ENCODE measurements at regions not wholly inside any gene's neighbourhood (a gene's known extent, or its start where the extent isn't known, plus 50 kb on each side); places are given as distances from the start of the nearest gene placed in this dataset.
A peak's percentile ranks its signal among the peaks of the same experiment; 100 is the strongest.

- no peak for TF ChIP-seq ZNF138 (tag by site-specific recombination; IDR thresholded peaks at IDR 0.05; ENCODE audit: borderline replicate concordance)
- no peak for TF ChIP-seq REST (tag by site-specific recombination; IDR thresholded peaks at IDR 0.05)
- no peak for TF ChIP-seq ZNF214 (tag by site-specific recombination; IDR thresholded peaks at IDR 0.05; ENCODE audit: borderline replicate concordance)
- no peak for TF ChIP-seq ZNF140 (tag by site-specific recombination; IDR thresholded peaks at IDR 0.05)
- no peak for TF ChIP-seq ZNF747 (tag by site-specific recombination; IDR thresholded peaks at IDR 0.05)
- TF ChIP-seq ZNF561 (tag by site-specific recombination; IDR thresholded peaks at IDR 0.05; ENCODE audit: borderline replicate concordance), result no peak
- no peak for TF ChIP-seq ZBTB48 (tag by site-specific recombination; IDR thresholded peaks at IDR 0.05)
- peak; percentile 11; the same call in 1 of the 2 replicates for TF ChIP-seq CTCF (tag by site-specific recombination; IDR thresholded peaks at IDR 0.05)
Measured at GRCh38 chr2:54048117-54048785, 67.2 kb upstream of the ACYP2 start.

Data from HEK293 (cell line).